Calu3 (cell line): ENCODE measurements at regions not wholly inside any gene's neighbourhood (a gene's known extent, or its start where the extent isn't known, plus 50 kb on each side); places are given as distances from the start of the nearest gene placed in this dataset.
"Not testable (repeated sequence)": the region's sequence is repeated elsewhere in the genome, so short reads cannot be mapped to it uniquely, and the experiment has no call there.

Source experiments
- BruUV-seq: library from RNA; stranded (reverse); fragments of 400-500 nt; replicated peaks from 2 replicates; lab custom pipeline; 2021; lab: Mats Ljungman, UMichigan
- CTCF ChIA-PET: fragments of 300-600 bp; sonication (Branson Sonifier 250); formaldehyde crosslinking; loops from one replicate; lab custom pipeline; 2022; ENCODE audit warnings: antibody characterized with exemption; lab: Charles Lee
- DNase-seq: peaks from one replicate; pipeline ENCODE4 v3.0.0; 2022
- H3K27ac Mint-ChIP-seq: one replicate; pipeline ENCODE4 v1.8.0; 2022; ENCODE audit warnings: mixed read lengths; ENCODE audit not compliant: unreplicated experiment
- H3K27me3 Mint-ChIP-seq: one replicate; pipeline ENCODE4 v1.8.0; 2022; ENCODE audit warnings: mixed read lengths; ENCODE audit not compliant: unreplicated experiment
- H3K36me3 Mint-ChIP-seq: one replicate; pipeline ENCODE4 v1.8.0; 2022; ENCODE audit warnings: mild to moderate bottlenecking, moderate library complexity, mixed read lengths; ENCODE audit not compliant: insufficient read depth, unreplicated experiment
- H3K4me1 Mint-ChIP-seq: one replicate; pipeline ENCODE4 v1.8.0; 2022; ENCODE audit warnings: mild to moderate bottlenecking, low read depth, mixed read lengths; ENCODE audit not compliant: unreplicated experiment
- H3K4me3 Mint-ChIP-seq: one replicate; pipeline ENCODE4 v1.8.0; 2022; ENCODE audit warnings: mild to moderate bottlenecking, low read depth, moderate library complexity, mixed read lengths; ENCODE audit not compliant: unreplicated experiment
- H3K9me3 Mint-ChIP-seq: one replicate; pipeline ENCODE4 v1.8.0; 2022; ENCODE audit warnings: low read depth, mixed read lengths; ENCODE audit not compliant: unreplicated experiment
- intact Hi-C: fragments of 100-400 bp; cut with micrococcal nuclease; formaldehyde crosslinking; loops from one replicate; pipeline ENCODE4 v1.10.0; 2022; ENCODE audit not compliant: unreplicated experiment
- TF ChIP-seq, protein P1 (sequence below): fragments of 200-600 bp; IDR thresholded peaks from one replicate; pipeline ENCODE4 v1.8.0; 2022; ENCODE audit warnings: antibody characterized with exemption; ENCODE audit not compliant: unreplicated experiment

DNA sequence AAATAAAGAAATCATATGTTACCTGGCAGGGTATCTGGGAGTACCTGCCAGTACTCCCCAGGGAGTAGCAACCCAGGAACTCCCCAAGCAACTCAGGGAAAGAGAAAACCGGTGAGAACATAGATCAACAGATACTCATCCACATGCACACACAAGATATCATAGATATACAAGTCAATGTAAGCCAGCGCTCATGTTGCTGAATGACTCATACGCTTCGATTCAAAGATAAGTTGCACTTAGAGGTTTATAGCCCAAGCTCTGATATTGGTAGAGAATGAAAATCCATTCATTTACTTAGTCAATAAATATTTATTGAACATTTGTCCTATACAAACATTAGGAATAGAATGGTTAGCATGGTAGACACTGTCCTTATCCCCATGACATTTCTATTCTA lies 219.1 kb upstream of the TRPC7 start:
- Mint-ChIP-seq H3K27me3 (peaks cover 40% of the 10 kb centered on the region), H3K4me3 (no peak overlapping the region), H3K27ac (no peak overlapping the region), H3K36me3 (no peaks in the 10 kb centered on the region), H3K9me3 (peaks cover 2% of the 10 kb centered on the region), H3K4me1 (no peaks in the 10 kb centered on the region)
- TF ChIP-seq, protein P1, sequence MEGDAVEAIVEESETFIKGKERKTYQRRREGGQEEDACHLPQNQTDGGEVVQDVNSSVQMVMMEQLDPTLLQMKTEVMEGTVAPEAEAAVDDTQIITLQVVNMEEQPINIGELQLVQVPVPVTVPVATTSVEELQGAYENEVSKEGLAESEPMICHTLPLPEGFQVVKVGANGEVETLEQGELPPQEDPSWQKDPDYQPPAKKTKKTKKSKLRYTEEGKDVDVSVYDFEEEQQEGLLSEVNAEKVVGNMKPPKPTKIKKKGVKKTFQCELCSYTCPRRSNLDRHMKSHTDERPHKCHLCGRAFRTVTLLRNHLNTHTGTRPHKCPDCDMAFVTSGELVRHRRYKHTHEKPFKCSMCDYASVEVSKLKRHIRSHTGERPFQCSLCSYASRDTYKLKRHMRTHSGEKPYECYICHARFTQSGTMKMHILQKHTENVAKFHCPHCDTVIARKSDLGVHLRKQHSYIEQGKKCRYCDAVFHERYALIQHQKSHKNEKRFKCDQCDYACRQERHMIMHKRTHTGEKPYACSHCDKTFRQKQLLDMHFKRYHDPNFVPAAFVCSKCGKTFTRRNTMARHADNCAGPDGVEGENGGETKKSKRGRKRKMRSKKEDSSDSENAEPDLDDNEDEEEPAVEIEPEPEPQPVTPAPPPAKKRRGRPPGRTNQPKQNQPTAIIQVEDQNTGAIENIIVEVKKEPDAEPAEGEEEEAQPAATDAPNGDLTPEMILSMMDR, result no peak
- intact Hi-C loops, result no loop called here
- DNase-seq, result no peak
- BruUV-seq, result no TSS peak
- CTCF ChIA-PET, result no interaction called here

GRCh38 chr5:136579238-136579637 lies 213.9 kb upstream of the TRPC7 start:
- Mint-ChIP-seq H3K36me3 (no peaks in the 10 kb centered on the region), H3K4me3 (no peak overlapping the region), H3K4me1 (no peaks in the 10 kb centered on the region), H3K27me3 (peaks cover 28% of the 10 kb centered on the region), H3K27ac (no peak overlapping the region), H3K9me3 (no peaks in the 10 kb centered on the region)
- BruUV-seq, result no TSS peak
- CTCF ChIA-PET, result interaction anchor here (1.2 kb wide), 1 partner anchor 8 kb away, joined by 3 read pairs; no protein-coding TSS in a partner anchor
- TF ChIP-seq, protein P1, result no peak
- intact Hi-C loops, result no loop called here
- DNase-seq, result no peak

- H3K27ac Mint-ChIP-seq, H3K9me3 Mint-ChIP-seq, H3K36me3 Mint-ChIP-seq, intact Hi-C loops, BruUV-seq, DNase-seq, CTCF ChIA-PET, H3K4me3 Mint-ChIP-seq, H3K4me1 Mint-ChIP-seq: not testable (repeated sequence)
- H3K27me3 Mint-ChIP-seq, result peaks cover 68% of the 10 kb centered on the region
Measured at GRCh38 chr5:136569875-136570274, 204.5 kb upstream of the TRPC7 start.

GRCh38 chr5:136565457-136565856 lies 200.1 kb upstream of the TRPC7 start:
- H3K27ac Mint-ChIP-seq, intact Hi-C loops, CTCF ChIA-PET, H3K36me3 Mint-ChIP-seq, DNase-seq, H3K9me3 Mint-ChIP-seq, H3K4me1 Mint-ChIP-seq, BruUV-seq, H3K4me3 Mint-ChIP-seq: not testable (repeated sequence)
- H3K27me3 Mint-ChIP-seq, result peaks cover 70% of the 10 kb centered on the region

- CTCF ChIA-PET, DNase-seq, intact Hi-C loops, H3K27ac Mint-ChIP-seq, H3K9me3 Mint-ChIP-seq, BruUV-seq, H3K4me3 Mint-ChIP-seq, H3K36me3 Mint-ChIP-seq, H3K4me1 Mint-ChIP-seq: not testable (repeated sequence)
- peaks cover 70% of the 10 kb centered on the region for H3K27me3 Mint-ChIP-seq
Measured at GRCh38 chr5:136565050-136565449, 199.7 kb upstream of the TRPC7 start.

DNA sequence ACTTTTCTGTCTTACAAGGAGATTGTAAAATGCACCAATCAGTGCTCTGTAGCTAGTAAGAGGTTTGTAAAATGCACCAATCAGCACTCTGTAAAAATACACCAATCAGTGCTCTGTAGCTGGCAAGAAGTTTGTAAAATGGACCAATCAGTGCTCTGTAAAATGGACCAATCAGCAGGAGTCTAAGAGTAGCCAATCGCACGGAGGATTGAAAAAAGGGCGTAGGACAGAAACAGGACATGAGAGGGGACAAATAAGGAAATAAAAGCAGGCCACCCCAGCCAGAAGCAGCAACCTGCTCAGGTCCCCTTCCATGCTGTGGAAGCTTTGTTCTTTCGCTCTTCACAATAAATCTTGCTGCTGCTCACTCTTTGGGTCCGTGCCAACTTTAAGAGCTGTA lies 199.1 kb upstream of the TRPC7 start:
- H3K27ac Mint-ChIP-seq, intact Hi-C loops, H3K4me1 Mint-ChIP-seq, H3K4me3 Mint-ChIP-seq, H3K36me3 Mint-ChIP-seq, BruUV-seq, H3K9me3 Mint-ChIP-seq, DNase-seq, CTCF ChIA-PET: not testable (repeated sequence)
- H3K27me3 Mint-ChIP-seq, result peaks cover 66% of the 10 kb centered on the region
